Body of pancreas (tissue), 4 donors: ENCODE measurements at regions not wholly inside any gene's neighbourhood (a gene's known extent, or its start where the extent isn't known, plus 50 kb on each side); places are given as distances from the start of the nearest gene placed in this dataset.
"Not testable (repeated sequence)": the region's sequence is repeated elsewhere in the genome, so short reads cannot be mapped to it uniquely, and the experiment has no call there.

Source experiments
- POLR2A ChIP-seq, 3 donors: fragments of 450-650 bp; IDR thresholded peaks; one replicate each; pipeline ENCODE4 v1.6.1; 2016; ENCODE audit warnings: antibody characterized with exemption in 3 of 3, mild to moderate bottlenecking in 2 of 3
- TF ChIP-seq, protein P1 (sequence below), 7 experiments: fragments of 450-650 bp in 4 of 7; fragments of 200-600 bp in 3 of 7; sonication (generic) in 3 of 7; IDR thresholded peaks; one replicate each; pipeline ENCODE4 v1.5.1; 2016 to 2019; ENCODE audit warnings: antibody characterized with exemption in 7 of 7

DNA sequence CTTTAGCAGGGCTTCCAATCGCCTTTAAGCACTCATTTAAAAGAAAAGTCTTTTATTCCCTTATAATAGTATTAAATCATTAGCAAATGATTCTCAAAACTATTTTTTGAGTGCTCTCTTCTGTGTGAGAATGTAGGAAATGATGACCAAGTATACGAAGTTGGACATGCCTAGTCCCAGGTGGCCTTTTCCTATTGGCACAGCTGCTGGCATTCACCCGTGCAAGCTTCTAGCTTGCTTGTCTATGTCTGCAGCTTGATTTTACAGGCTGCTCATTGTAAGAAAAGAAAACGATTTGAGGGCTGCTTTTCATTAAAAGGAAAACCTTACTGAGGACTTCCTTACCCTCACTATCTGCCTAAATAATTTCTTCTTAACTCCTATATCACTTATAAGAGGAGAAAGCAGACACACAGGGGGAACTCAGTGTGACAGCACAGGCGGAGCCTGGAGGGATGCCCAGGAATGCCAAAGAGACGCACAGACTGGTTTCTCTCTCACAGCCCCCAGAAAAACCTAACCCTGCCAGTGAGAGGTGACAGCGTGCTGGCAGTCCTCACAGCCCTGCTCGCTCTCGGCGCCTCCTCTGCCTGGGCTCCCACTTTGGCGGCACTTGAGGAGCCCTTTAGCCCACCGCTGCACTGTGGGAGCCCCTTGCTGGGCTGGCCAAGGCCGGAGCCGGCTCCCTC, 102.7 kb upstream of the ETV6 start:
- peak in 1 of 3 donors; percentile 14 for TF ChIP-seq POLR2A (IDR thresholded peaks at IDR 0.05)
- TF ChIP-seq, protein P1, sequence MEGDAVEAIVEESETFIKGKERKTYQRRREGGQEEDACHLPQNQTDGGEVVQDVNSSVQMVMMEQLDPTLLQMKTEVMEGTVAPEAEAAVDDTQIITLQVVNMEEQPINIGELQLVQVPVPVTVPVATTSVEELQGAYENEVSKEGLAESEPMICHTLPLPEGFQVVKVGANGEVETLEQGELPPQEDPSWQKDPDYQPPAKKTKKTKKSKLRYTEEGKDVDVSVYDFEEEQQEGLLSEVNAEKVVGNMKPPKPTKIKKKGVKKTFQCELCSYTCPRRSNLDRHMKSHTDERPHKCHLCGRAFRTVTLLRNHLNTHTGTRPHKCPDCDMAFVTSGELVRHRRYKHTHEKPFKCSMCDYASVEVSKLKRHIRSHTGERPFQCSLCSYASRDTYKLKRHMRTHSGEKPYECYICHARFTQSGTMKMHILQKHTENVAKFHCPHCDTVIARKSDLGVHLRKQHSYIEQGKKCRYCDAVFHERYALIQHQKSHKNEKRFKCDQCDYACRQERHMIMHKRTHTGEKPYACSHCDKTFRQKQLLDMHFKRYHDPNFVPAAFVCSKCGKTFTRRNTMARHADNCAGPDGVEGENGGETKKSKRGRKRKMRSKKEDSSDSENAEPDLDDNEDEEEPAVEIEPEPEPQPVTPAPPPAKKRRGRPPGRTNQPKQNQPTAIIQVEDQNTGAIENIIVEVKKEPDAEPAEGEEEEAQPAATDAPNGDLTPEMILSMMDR (IDR thresholded peaks at IDR 0.05), result not testable (repeated sequence)
